ENCODE measurements at regions not wholly inside any gene's neighbourhood (a gene's known extent, or its start where the extent isn't known, plus 50 kb on each side); places are given as distances from the start of the nearest gene placed in this dataset.

DNA sequence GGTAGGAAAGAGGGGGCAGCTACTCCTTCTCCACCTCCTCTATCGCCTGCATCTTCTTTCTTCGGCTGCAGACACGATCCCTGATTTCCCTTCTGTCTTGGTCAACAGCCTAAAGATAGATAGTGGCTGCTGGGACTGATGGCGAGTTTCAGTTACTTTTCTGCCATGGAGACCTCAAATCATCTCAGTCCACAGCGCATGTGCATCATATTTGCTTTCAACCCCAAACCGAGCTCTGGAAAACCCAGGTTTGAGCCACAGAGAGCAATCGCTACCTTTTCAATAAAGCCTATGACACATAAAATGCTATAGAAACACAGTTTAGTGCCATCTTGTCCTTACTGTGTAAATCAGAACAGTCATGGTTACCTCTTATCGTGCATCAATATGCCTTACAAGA lies 142.9 kb upstream of the IRF2BP2 start:
- no peak for DNase-seq (ENCODE audit: low read depth)
- H3K4me3 ChIP-seq (ENCODE audit: low read depth, low read length): no peak overlapping the region
- no peak for TF ChIP-seq CTCF (conservative IDR thresholded peaks at IDR 0.05; ENCODE audit: low read depth, low read length)

DNA sequence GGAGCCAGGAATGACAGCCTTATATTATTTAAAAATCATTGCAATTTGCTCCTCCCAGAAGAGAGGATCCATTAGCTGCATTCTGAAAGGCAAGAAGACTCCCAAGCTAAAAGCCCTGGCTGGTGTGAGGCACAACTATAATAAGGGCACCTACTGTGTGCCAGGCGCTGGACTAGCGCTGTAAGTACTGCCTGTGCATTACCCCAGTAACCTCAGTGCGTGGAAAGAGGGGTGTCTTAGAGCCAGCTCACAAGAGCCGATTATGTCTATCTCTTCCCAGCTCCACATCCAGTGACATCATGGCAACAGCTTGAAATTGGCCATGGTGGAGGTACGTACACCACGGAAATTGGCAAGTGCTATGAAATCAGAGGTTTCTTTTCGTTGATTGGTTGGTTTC lies 141.7 kb upstream of the IRF2BP2 start:
- DNase-seq (ENCODE audit: low read depth): no peak
- TF ChIP-seq CTCF (conservative IDR thresholded peaks at IDR 0.05; ENCODE audit: low read depth, low read length): no peak
- no peak overlapping the region for H3K4me3 ChIP-seq (ENCODE audit: low read depth, low read length)

DNA sequence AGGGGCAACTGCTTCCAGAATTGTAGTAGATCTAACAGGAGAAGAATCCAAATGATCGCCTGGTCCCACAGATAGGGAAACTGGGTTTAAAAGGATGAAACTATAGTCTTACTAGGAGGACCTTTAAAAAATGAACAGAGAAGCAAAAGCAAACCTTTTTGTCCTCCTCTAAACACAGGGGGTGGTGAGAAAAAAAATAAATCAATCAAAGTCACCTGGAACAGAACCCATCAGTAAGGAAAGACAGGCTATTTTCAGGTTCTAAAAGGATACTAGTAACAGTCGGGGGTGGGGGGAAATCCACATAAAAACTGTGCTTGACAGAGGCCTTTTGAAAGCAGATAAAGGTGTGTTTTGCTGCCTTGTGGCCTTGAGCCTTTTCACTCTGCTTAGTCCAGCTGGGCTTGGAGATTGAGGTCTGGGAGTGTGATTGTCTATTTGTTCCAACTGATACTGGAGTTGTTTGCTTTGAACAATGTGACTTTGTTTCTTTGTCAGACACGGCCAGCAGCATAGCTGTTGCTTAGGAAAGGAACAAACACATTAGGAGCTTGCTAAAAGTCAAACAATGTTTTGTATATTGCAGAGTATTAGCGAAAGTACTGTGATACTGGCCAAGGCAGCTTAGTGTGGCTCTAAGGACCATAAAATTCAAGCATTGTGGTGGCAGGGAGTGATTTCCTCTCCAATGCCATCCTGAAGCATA lies 141.1 kb upstream of the IRF2BP2 start:
- no peak for DNase-seq (ENCODE audit: low read depth)
- no peak for TF ChIP-seq CTCF (conservative IDR thresholded peaks at IDR 0.05; ENCODE audit: low read depth, low read length)
- no peak overlapping the region for H3K4me3 ChIP-seq (ENCODE audit: low read depth, low read length)

DNA sequence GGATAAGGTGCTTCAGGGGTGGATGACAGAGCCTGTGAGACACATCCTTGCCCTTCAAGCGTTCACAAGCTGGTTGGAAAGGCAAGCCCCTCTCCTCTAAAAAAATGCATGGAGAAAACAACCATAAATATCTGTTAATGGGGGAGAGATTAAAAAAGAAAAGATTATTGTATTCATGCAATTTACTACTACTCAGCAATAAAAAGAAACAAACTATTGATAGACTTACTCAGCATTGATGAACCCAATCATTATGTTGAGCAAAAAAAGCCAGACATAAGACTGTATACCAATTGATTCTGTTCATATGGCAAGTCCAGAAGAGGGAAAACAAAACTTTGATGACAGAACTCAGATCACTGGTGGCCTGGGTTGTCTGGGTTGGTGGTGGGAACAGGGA lies 138.7 kb upstream of the IRF2BP2 start:
- DNase-seq (ENCODE audit: low read depth): no peak
- H3K4me3 ChIP-seq (ENCODE audit: low read depth, low read length): no peak overlapping the region
- TF ChIP-seq CTCF (conservative IDR thresholded peaks at IDR 0.05; ENCODE audit: low read depth, low read length): no peak

DNA sequence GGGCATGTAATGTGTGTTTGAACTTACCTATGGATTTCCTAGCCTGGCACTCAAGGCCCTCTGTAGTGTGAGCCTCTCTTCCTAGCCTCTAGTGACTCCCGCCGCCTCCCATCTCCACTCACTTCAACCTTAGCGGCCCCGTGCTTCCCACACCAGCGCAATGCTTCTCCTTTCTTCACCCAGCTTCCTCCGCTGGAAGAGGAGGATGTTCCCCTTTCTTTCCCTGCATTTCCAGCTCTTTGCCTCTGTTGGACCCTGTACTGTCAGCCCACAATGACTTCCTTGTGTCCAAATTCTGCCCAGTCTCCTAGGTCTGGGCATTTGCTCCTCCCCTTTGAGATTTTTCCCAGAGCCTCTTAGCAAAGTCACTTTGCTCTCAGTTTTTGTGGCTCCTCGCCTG lies 138.1 kb upstream of the IRF2BP2 start:
- TF ChIP-seq CTCF (conservative IDR thresholded peaks at IDR 0.05; ENCODE audit: low read depth, low read length): no peak
- no peak for DNase-seq (ENCODE audit: low read depth)
- H3K4me3 ChIP-seq (ENCODE audit: low read depth, low read length): no peak overlapping the region

GRCh38 chr1:234746798-234747196 lies 136.8 kb upstream of the IRF2BP2 start:
- DNase-seq (ENCODE audit: low read depth): no peak
- no peak overlapping the region for H3K4me3 ChIP-seq (ENCODE audit: low read depth, low read length)
- no peak for TF ChIP-seq CTCF (conservative IDR thresholded peaks at IDR 0.05; ENCODE audit: low read depth, low read length)

All from epithelial cell of proximal tubule (primary cell).